Endodermal cell (in vitro differentiated cells): ENCODE measurements at regions not wholly inside any gene's neighbourhood (a gene's known extent, or its start where the extent isn't known, plus 50 kb on each side); places are given as distances from the start of the nearest gene placed in this dataset.
A peak's percentile ranks its signal among the peaks of the same experiment; 100 is the strongest.
"Not testable (repeated sequence)": the region's sequence is repeated elsewhere in the genome, so short reads cannot be mapped to it uniquely, and the experiment has no call there.

Experiments used
- DNase-seq: peaks from one replicate; pipeline ENCODE4 v3.0.0-alpha.2; 2017
- H3K27ac ChIP-seq: 2 replicates; pipeline ENCODE4 v1.5.1; 2013; ENCODE audit warnings: mild to moderate bottlenecking, low read depth, low read length, moderate library complexity
- H3K27me3 ChIP-seq: 2 replicates; pipeline ENCODE4 v1.6.1; 2013; ENCODE audit warnings: mild to moderate bottlenecking, low read length, moderate library complexity; ENCODE audit not compliant: insufficient read depth, control insufficient read depth, poor library complexity, severe bottlenecking
- H3K36me3 ChIP-seq: 2 replicates; pipeline ENCODE4 v1.7.0; 2013; ENCODE audit warnings: mild to moderate bottlenecking, low read length, moderate library complexity; ENCODE audit not compliant: control insufficient read depth, insufficient read depth
- H3K4me1 ChIP-seq: one replicate; pipeline ENCODE4 v1.7.0; 2013; ENCODE audit warnings: low read length; ENCODE audit not compliant: control insufficient read depth, insufficient read depth
- H3K4me3 ChIP-seq: 2 replicates; pipeline ENCODE4 v1.5.1; 2013; ENCODE audit warnings: mild to moderate bottlenecking, low read length, moderate library complexity
- H3K9ac ChIP-seq: 2 replicates; pipeline ENCODE4 v1.6.1; 2013; ENCODE audit warnings: mild to moderate bottlenecking, low read length, moderate library complexity; ENCODE audit not compliant: poor library complexity, severe bottlenecking; ENCODE audit errors: extremely low read depth
- H3K9me3 ChIP-seq: 2 replicates; pipeline ENCODE4 v1.6.1; 2013; ENCODE audit warnings: mild to moderate bottlenecking, low read length, moderate library complexity; ENCODE audit not compliant: control insufficient read depth
- H3K27ac Mint-ChIP-seq: 2 replicates; pipeline ENCODE4 v1.8.0; 2020; ENCODE audit warnings: mixed read lengths
- H3K27me3 Mint-ChIP-seq: 2 replicates; pipeline ENCODE4 v1.8.0; 2021; ENCODE audit warnings: mild to moderate bottlenecking, mixed read lengths; ENCODE audit not compliant: insufficient read depth
- H3K36me3 Mint-ChIP-seq: 2 replicates; pipeline ENCODE4 v1.8.0; 2020; ENCODE audit warnings: low read depth, mixed read lengths
- H3K4me1 Mint-ChIP-seq: 2 replicates; pipeline ENCODE4 v1.8.0; 2020; ENCODE audit warnings: mixed read lengths
- H3K4me3 Mint-ChIP-seq: 2 replicates; pipeline ENCODE4 v1.8.0; 2020; ENCODE audit warnings: mild to moderate bottlenecking, moderate library complexity, mixed read lengths
- H3K9me3 Mint-ChIP-seq: 2 replicates; pipeline ENCODE4 v1.8.0; 2020; ENCODE audit warnings: mild to moderate bottlenecking, mixed read lengths
- WGBS, 2 experiments: methylation state at CpG; one replicate each; pipeline versions ENCODE4 v1.1.5 to v1.1.7; 2013; ENCODE audit warnings: missing lambda C conversion rate in 2 of 2, mixed read lengths in 1 of 2; ENCODE audit not compliant: insufficient coverage in 1 of 2, insufficient read length in 1 of 2; 5-methylcytosine and 5-hydroxymethylcytosine counted together

DNA sequence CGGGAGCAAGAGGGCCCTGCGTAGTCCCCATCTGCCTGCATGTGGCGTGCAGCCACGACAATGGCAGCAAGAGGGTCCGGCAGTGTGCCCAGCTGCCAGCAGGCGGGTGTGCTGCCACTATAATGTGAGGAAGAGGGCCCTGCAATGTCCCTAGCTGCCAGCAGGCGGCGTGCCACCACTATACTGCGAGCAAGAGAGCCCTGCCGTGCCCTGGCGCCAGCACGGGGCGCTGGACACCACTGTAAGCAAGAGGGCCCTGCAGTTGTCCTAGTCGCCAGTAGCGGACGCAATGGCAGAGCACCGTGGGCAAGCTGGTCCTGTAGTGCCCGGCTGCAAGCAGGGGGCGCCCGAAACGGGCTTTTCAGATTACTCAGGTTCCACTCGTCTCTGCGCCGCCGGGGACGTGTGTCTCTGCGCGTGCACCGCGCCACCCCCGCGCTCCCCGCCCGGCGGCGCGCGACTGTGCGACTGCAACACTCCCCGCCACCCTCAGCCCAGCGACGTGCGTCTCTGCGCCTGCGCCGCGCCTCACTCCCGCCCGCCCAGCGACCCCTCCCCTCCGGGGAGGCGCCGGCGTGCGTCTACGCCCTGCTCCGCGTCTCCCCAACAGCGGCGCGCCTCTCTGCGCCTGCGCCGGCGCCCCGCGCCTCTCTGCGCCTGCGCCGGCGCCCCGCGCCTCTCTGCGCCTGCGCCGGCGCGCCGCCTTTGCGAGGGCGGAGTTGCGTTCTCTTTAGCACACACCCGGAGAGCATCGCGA, 159.4 kb upstream of the FRG2B start:
- not testable (repeated sequence) for H3K27me3 Mint-ChIP-seq, H3K27ac ChIP-seq, H3K4me3 ChIP-seq, H3K36me3 Mint-ChIP-seq, H3K27me3 ChIP-seq, H3K4me1 Mint-ChIP-seq, H3K9me3 Mint-ChIP-seq, H3K27ac Mint-ChIP-seq, H3K9ac ChIP-seq, H3K9me3 ChIP-seq, H3K4me1 ChIP-seq, H3K36me3 ChIP-seq, H3K4me3 Mint-ChIP-seq, DNase-seq
- WGBS, 2 experiments: 82% methylated on average over 22 of the region's 85 CpGs; no CpG with 5 or more reads in 1 of the 2 experiments

DNA sequence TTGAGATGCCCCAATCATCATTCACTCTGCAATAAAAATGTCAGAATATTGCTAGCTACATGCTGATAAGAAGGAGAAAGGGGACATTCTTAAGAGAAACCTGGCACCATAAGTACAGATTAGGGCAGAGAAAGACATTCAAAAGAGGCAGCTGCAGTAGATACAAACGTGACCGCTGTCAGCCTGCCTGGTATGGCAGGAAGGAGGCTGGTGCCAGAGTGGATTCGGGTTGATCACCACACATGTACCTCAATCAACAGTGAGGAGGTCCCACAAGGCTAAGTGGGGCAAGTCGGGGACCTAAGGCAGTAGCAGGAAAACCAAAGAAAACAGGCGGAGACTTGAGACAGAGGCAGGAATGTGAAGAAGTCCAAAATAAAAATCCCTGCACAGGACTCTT, 158.6 kb upstream of the FRG2B start:
- DNase-seq, H3K4me1 ChIP-seq, H3K9ac ChIP-seq, H3K9me3 Mint-ChIP-seq, H3K36me3 Mint-ChIP-seq, H3K27me3 ChIP-seq, H3K27me3 Mint-ChIP-seq, H3K4me3 ChIP-seq, H3K4me3 Mint-ChIP-seq, H3K36me3 ChIP-seq, H3K27ac Mint-ChIP-seq, H3K4me1 Mint-ChIP-seq, H3K27ac ChIP-seq, H3K9me3 ChIP-seq: not testable (repeated sequence)
- WGBS, 2 experiments: 69% methylated on average over 2 of the region's 5 CpGs; no CpG with 5 or more reads in 1 of the 2 experiments

DNA sequence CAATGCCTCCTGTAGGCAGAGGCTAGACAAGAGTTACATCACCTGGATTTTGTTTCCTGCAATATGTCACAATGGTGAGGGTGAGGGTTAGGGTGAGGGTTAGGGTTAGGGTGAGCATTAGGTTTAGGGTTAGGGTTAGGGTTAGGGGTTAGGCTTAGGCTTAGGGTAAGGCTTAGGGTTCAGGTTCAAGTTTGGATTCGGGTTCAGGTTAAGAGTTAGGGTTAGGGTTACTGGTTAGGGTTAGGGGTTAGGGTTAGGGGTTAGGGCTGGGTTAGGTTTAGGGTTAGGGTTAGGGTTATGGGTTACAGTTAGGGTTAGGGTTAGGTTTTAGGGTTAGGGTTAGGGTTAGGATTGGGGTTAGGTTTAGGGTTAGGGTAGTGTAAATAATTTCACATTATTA, 138.7 kb upstream of the FRG2B start:
- H3K9me3 ChIP-seq: peaks cover 10% of the 10 kb centered on the region
- WGBS, 2 experiments: no CpG with 5 or more reads among the region's 1 CpG
- H3K27me3 ChIP-seq, H3K4me3 Mint-ChIP-seq, H3K4me1 ChIP-seq, H3K27ac Mint-ChIP-seq, H3K27ac ChIP-seq, H3K36me3 ChIP-seq, DNase-seq, H3K27me3 Mint-ChIP-seq, H3K4me3 ChIP-seq, H3K36me3 Mint-ChIP-seq, H3K4me1 Mint-ChIP-seq, H3K9ac ChIP-seq: not testable (repeated sequence)
- peaks cover 13% of the 10 kb centered on the region for H3K9me3 Mint-ChIP-seq

GRCh38 chr10:133764823-133765209, 138.2 kb upstream of the FRG2B start:
- not testable (repeated sequence) for H3K27me3 Mint-ChIP-seq, DNase-seq, H3K9ac ChIP-seq, H3K4me3 Mint-ChIP-seq, H3K4me3 ChIP-seq, H3K36me3 Mint-ChIP-seq, H3K27ac ChIP-seq, H3K36me3 ChIP-seq, H3K4me1 Mint-ChIP-seq, H3K4me1 ChIP-seq, H3K27me3 ChIP-seq, H3K27ac Mint-ChIP-seq
- no CpG with 5 or more reads among the region's 2 CpGs for WGBS, 2 experiments
- peaks cover 13% of the 10 kb centered on the region for H3K9me3 Mint-ChIP-seq
- peaks cover 10% of the 10 kb centered on the region for H3K9me3 ChIP-seq

- not testable (repeated sequence) for H3K27ac Mint-ChIP-seq, H3K27me3 ChIP-seq, H3K27me3 Mint-ChIP-seq, H3K4me3 ChIP-seq, H3K4me3 Mint-ChIP-seq, H3K4me1 Mint-ChIP-seq, H3K36me3 ChIP-seq, H3K9ac ChIP-seq, H3K27ac ChIP-seq, H3K4me1 ChIP-seq, H3K36me3 Mint-ChIP-seq
- peaks cover 10% of the 10 kb centered on the region for H3K9me3 ChIP-seq
- peak; percentile 14 for DNase-seq
- H3K9me3 Mint-ChIP-seq: peaks cover 13% of the 10 kb centered on the region
- WGBS, 2 experiments: 88 to 97% methylated on average over 5 of the region's 6 CpGs
Measured at GRCh38 chr10:133763875-133764822, 137.6 kb upstream of the FRG2B start.

DNA sequence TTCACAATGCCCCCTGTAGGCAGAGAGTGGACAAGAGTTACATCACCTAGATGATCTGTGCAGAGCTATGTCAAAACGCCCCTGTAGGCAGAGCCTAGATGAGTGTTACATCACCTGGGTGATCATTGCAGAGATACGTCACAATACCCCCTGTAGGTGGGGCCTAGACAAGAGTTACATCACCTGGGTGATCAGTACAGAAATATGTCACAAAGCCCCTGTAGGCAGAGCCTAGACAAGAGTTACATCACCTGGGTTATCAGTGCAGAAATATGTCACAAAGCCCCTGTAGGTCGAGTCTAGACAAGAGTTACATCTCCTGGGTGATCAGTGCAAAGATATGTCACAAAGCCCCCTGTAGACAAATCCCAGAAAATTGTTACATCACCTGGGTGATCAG, 136.6 kb upstream of the FRG2B start:
- H3K4me3 ChIP-seq, DNase-seq, H3K27me3 ChIP-seq, H3K27ac ChIP-seq, H3K4me1 Mint-ChIP-seq, H3K4me1 ChIP-seq, H3K27me3 Mint-ChIP-seq, H3K9ac ChIP-seq, H3K36me3 Mint-ChIP-seq, H3K4me3 Mint-ChIP-seq, H3K27ac Mint-ChIP-seq, H3K36me3 ChIP-seq: not testable (repeated sequence)
- no CpG with 5 or more reads among the region's 3 CpGs for WGBS, 2 experiments
- H3K9me3 ChIP-seq: peaks cover 10% of the 10 kb centered on the region
- peaks cover 13% of the 10 kb centered on the region for H3K9me3 Mint-ChIP-seq
